Immature natural killer cell (primary cell): ENCODE measurements at regions not wholly inside any gene's neighbourhood (a gene's known extent, or its start where the extent isn't known, plus 50 kb on each side); places are given as distances from the start of the nearest gene placed in this dataset.

Experiments used
- DNase-seq, 3 donors: peaks; one replicate each; pipeline ENCODE4 v3.0.0; 2022; ENCODE audit warnings: mixed read lengths in 1 of 3
- H3K27ac Mint-ChIP-seq, 6 donors: one replicate each; pipeline ENCODE4 v1.8.0; 2020; ENCODE audit warnings: mixed read lengths in 6 of 6, mild to moderate bottlenecking in 5 of 6, inconsistent platforms in 4 of 6, moderate library complexity in 3 of 6
- H3K27me3 Mint-ChIP-seq, 3 donors: one replicate each; pipeline ENCODE4 v1.8.0; 2020 to 2021; ENCODE audit warnings: low read depth in 3 of 3, mild to moderate bottlenecking in 3 of 3, mixed read lengths in 3 of 3, moderate library complexity in 3 of 3, inconsistent platforms in 1 of 3
- H3K36me3 Mint-ChIP-seq, 3 donors: one replicate each; pipeline ENCODE4 v1.8.0; 2020; ENCODE audit warnings: mixed read lengths in 3 of 3, inconsistent platforms in 2 of 3, mild to moderate bottlenecking in 2 of 3
- H3K4me1 Mint-ChIP-seq, 2 donors: one replicate each; pipeline ENCODE4 v1.8.0; 2020; ENCODE audit warnings: inconsistent platforms in 2 of 2, mild to moderate bottlenecking in 2 of 2, mixed read lengths in 2 of 2, moderate library complexity in 1 of 2
- H3K4me3 Mint-ChIP-seq, 5 donors: one replicate each; pipeline ENCODE4 v1.8.0; 2020; ENCODE audit warnings: mild to moderate bottlenecking in 5 of 5, mixed read lengths in 5 of 5, inconsistent platforms in 3 of 5, moderate library complexity in 3 of 5
- H3K9me3 Mint-ChIP-seq, 6 donors: one replicate each; pipeline ENCODE4 v1.8.0; 2020; ENCODE audit warnings: mild to moderate bottlenecking in 6 of 6, mixed read lengths in 6 of 6, inconsistent platforms in 4 of 6, moderate library complexity in 3 of 6

- H3K9me3 Mint-ChIP-seq = peaks cover 0 to 3% (median 0%) of the 10 kb centered on the region in 6 donors
- H3K4me3 Mint-ChIP-seq = no peak overlapping the region
- no peak overlapping the region for H3K27ac Mint-ChIP-seq
- no peak for DNase-seq
- no peaks in the 10 kb centered on the region for H3K4me1 Mint-ChIP-seq
- no peaks in the 10 kb centered on the region for H3K36me3 Mint-ChIP-seq
- peaks cover 0 to 7% (median 3%) of the 10 kb centered on the region in 3 donors for H3K27me3 Mint-ChIP-seq
Observed at GRCh38 chr11:127864861-127865260, 722.5 kb downstream of the ETS1 start.

- H3K36me3 Mint-ChIP-seq = no peaks in the 10 kb centered on the region
- DNase-seq = no peak
- no peaks in the 10 kb centered on the region for H3K9me3 Mint-ChIP-seq
- no peak overlapping the region for H3K4me3 Mint-ChIP-seq
- no peak overlapping the region for H3K27ac Mint-ChIP-seq
- peaks cover 0 to 8% (median 6%) of the 10 kb centered on the region in 3 donors for H3K27me3 Mint-ChIP-seq
- no peaks in the 10 kb centered on the region for H3K4me1 Mint-ChIP-seq
Observed at GRCh38 chr11:127862406-127862805, 725.0 kb downstream of the ETS1 start.

- no peak for DNase-seq
- Mint-ChIP-seq H3K27ac (no peak overlapping the region), H3K27me3 (peaks cover 0 to 7% (median 4%) of the 10 kb centered on the region in 3 donors), H3K9me3 (no peaks in the 10 kb centered on the region), H3K4me3 (no peak overlapping the region), H3K4me1 (no peaks in the 10 kb centered on the region), H3K36me3 (no peaks in the 10 kb centered on the region)
Observed at GRCh38 chr11:127859941-127860354, 727.4 kb downstream of the ETS1 start.

- Mint-ChIP-seq H3K27me3 (peaks cover 2 to 5% (median 2%) of the 10 kb centered on the region in 3 donors), H3K27ac (no peak overlapping the region), H3K4me1 (no peaks in the 10 kb centered on the region), H3K36me3 (no peaks in the 10 kb centered on the region), H3K4me3 (no peak overlapping the region), H3K9me3 (no peaks in the 10 kb centered on the region)
- no peak for DNase-seq
Observed at GRCh38 chr11:127844876-127845275, 742.5 kb downstream of the ETS1 start.

GRCh38 chr11:127843483-127844396 is 743.6 kb downstream of the ETS1 start:
- Mint-ChIP-seq H3K4me1 (no peaks in the 10 kb centered on the region), H3K36me3 (no peaks in the 10 kb centered on the region)

GRCh38 chr11:127825183-127825582 is 762.2 kb downstream of the ETS1 start:
- no peaks in the 10 kb centered on the region for H3K4me1 Mint-ChIP-seq
- peaks cover 4 to 9% (median 8%) of the 10 kb centered on the region in 3 donors for H3K27me3 Mint-ChIP-seq
- no peak overlapping the region for H3K27ac Mint-ChIP-seq
- DNase-seq = no peak
- H3K4me3 Mint-ChIP-seq = no peak overlapping the region
- H3K36me3 Mint-ChIP-seq = no peaks in the 10 kb centered on the region
- H3K9me3 Mint-ChIP-seq = no peaks in the 10 kb centered on the region

More at GRCh38 chr11:127843483-127844396, 743.6 kb downstream of the ETS1 start:
- Mint-ChIP-seq H3K27me3 (peaks cover 0 to 5% (median 5%) of the 10 kb centered on the region in 3 donors), H3K9me3 (no peaks in the 10 kb centered on the region), H3K27ac (no peak overlapping the region), H3K4me3 (no peak overlapping the region)
- peak in 2 of 3 donors; percentile 1 to 10 for DNase-seq

- Mint-ChIP-seq H3K9me3 (no peaks in the 10 kb centered on the region), H3K27me3 (peaks cover 0 to 10% (median 2%) of the 10 kb centered on the region in 3 donors), H3K4me3 (no peak overlapping the region), H3K4me1 (no peaks in the 10 kb centered on the region), H3K36me3 (no peaks in the 10 kb centered on the region), H3K27ac (no peak overlapping the region)
- no peak for DNase-seq
Observed at GRCh38 chr11:127818625-127819024, 768.7 kb downstream of the ETS1 start.

GRCh38 chr11:127816962-127817361 is 770.4 kb downstream of the ETS1 start:
- H3K27ac Mint-ChIP-seq = no peak overlapping the region
- DNase-seq = no peak
- no peaks in the 10 kb centered on the region for H3K9me3 Mint-ChIP-seq
- no peak overlapping the region for H3K4me3 Mint-ChIP-seq
- H3K27me3 Mint-ChIP-seq = peaks cover 1 to 9% (median 4%) of the 10 kb centered on the region in 3 donors
- no peaks in the 10 kb centered on the region for H3K4me1 Mint-ChIP-seq
- no peaks in the 10 kb centered on the region for H3K36me3 Mint-ChIP-seq

GRCh38 chr11:127815331-127815730 is 772.0 kb downstream of the ETS1 start:
- H3K4me1 Mint-ChIP-seq = no peaks in the 10 kb centered on the region
- H3K4me3 Mint-ChIP-seq = no peak overlapping the region
- no peak overlapping the region for H3K27ac Mint-ChIP-seq
- no peak for DNase-seq
- no peaks in the 10 kb centered on the region for H3K36me3 Mint-ChIP-seq
- peaks cover 1 to 8% (median 6%) of the 10 kb centered on the region in 3 donors for H3K27me3 Mint-ChIP-seq
- no peaks in the 10 kb centered on the region for H3K9me3 Mint-ChIP-seq

- Mint-ChIP-seq H3K4me1 (no peaks in the 10 kb centered on the region), H3K9me3 (no peaks in the 10 kb centered on the region), H3K27ac (no peak overlapping the region), H3K4me3 (no peak overlapping the region), H3K27me3 (peaks cover 2 to 6% (median 4%) of the 10 kb centered on the region in 3 donors), H3K36me3 (no peaks in the 10 kb centered on the region)
- DNase-seq = no peak
Observed at GRCh38 chr11:127806501-127806900, 780.9 kb downstream of the ETS1 start.

- no peak for DNase-seq
- Mint-ChIP-seq H3K4me3 (no peak overlapping the region), H3K4me1 (no peaks in the 10 kb centered on the region), H3K36me3 (no peaks in the 10 kb centered on the region), H3K9me3 (no peaks in the 10 kb centered on the region), H3K27me3 (peaks cover 2 to 8% (median 4%) of the 10 kb centered on the region in 3 donors), H3K27ac (no peak overlapping the region)
Observed at GRCh38 chr11:127805771-127806170, 781.6 kb downstream of the ETS1 start.

GRCh38 chr11:127804747-127805400 is 782.5 kb downstream of the ETS1 start:
- Mint-ChIP-seq H3K4me1 (no peaks in the 10 kb centered on the region), H3K4me3 (no peak overlapping the region), H3K27me3 (peaks cover 2 to 5% (median 4%) of the 10 kb centered on the region in 3 donors), H3K27ac (no peak overlapping the region), H3K36me3 (no peaks in the 10 kb centered on the region), H3K9me3 (no peaks in the 10 kb centered on the region)
- no peak for DNase-seq

- Mint-ChIP-seq H3K4me3 (no peak overlapping the region), H3K27me3 (peaks cover 2 to 4% (median 3%) of the 10 kb centered on the region in 3 donors), H3K9me3 (no peaks in the 10 kb centered on the region), H3K27ac (no peak overlapping the region), H3K4me1 (no peaks in the 10 kb centered on the region), H3K36me3 (no peaks in the 10 kb centered on the region)
- no peak for DNase-seq
Observed at GRCh38 chr11:127803755-127804154, 783.6 kb downstream of the ETS1 start.

GRCh38 chr11:127800989-127801688 is 786.2 kb downstream of the ETS1 start:
- no peak overlapping the region for H3K27ac Mint-ChIP-seq
- no peak for DNase-seq
- peaks cover 2 to 4% (median 3%) of the 10 kb centered on the region in 3 donors for H3K27me3 Mint-ChIP-seq
- H3K36me3 Mint-ChIP-seq = no peaks in the 10 kb centered on the region
- H3K4me1 Mint-ChIP-seq = no peaks in the 10 kb centered on the region
- H3K4me3 Mint-ChIP-seq = no peak overlapping the region
- no peaks in the 10 kb centered on the region for H3K9me3 Mint-ChIP-seq
